Neural cell (in vitro differentiated cells): ENCODE measurements at regions not wholly inside any gene's neighbourhood (a gene's known extent, or its start where the extent isn't known, plus 50 kb on each side); places are given as distances from the start of the nearest gene placed in this dataset.

Source experiments
- H2AFZ ChIP-seq: fragments of 200-600, 300-800 bp; sonication (generic), shearing (Covaris generic); 2 replicates; pipeline ENCODE4 v1.6.0; 2014; ENCODE audit warnings: low read depth, mild to moderate bottlenecking, antibody characterized with exemption, low read length, moderate library complexity
- H3F3A ChIP-seq: fragments of 200-600 bp; shearing (Covaris generic); 2 replicates; pipeline ENCODE4 v1.6.1; 2016; ENCODE audit warnings: mild to moderate bottlenecking, moderate library complexity, mixed read lengths, antibody characterized with exemption, low read length; ENCODE audit not compliant: insufficient read depth, poor library complexity, severe bottlenecking
- H3K27ac ChIP-seq: fragments of 200-600, 300-800 bp; sonication (generic), shearing (Covaris generic); 2 replicates; pipeline ENCODE4 v1.5.1; 2014; ENCODE audit warnings: mild to moderate bottlenecking, low read length, moderate library complexity
- H3K27me3 ChIP-seq: fragments of 300-800, 200-600 bp; sonication (generic), shearing (Covaris generic); 2 replicates; pipeline ENCODE4 v1.6.0; 2014; ENCODE audit warnings: mild to moderate bottlenecking, low read depth, low read length, moderate library complexity; ENCODE audit not compliant: insufficient read depth
- H3K36me3 ChIP-seq: fragments of 300-800, 200-600 bp; sonication (generic), shearing (Covaris generic); 2 replicates; pipeline ENCODE4 v1.5.1; 2014; ENCODE audit warnings: mild to moderate bottlenecking, antibody characterized with exemption, low read length, moderate library complexity; ENCODE audit not compliant: insufficient read depth
- H3K4me2 ChIP-seq: fragments of 300-800, 200-600 bp; sonication (generic), shearing (Covaris generic); 2 replicates; pipeline ENCODE4 v1.6.0; 2014; ENCODE audit warnings: mild to moderate bottlenecking, low read length
- H3K4me3 ChIP-seq: fragments of 300-800, 200-600 bp; sonication (generic), shearing (Covaris generic); 2 replicates; pipeline ENCODE4 v1.5.1; 2014; ENCODE audit warnings: mild to moderate bottlenecking, low read length, moderate library complexity
- H3K79me2 ChIP-seq: fragments of 200-600 bp; shearing (Covaris generic); replicated peaks from 2 replicates; pipeline ENCODE4 v1.6.0; 2014; ENCODE audit warnings: mild to moderate bottlenecking, low read length, moderate library complexity; ENCODE audit not compliant: insufficient read depth
- H3K9ac ChIP-seq: fragments of 300-800, 200-600 bp; sonication (generic), shearing (Covaris generic); 2 replicates; pipeline ENCODE4 v1.6.1; 2016; ENCODE audit warnings: mild to moderate bottlenecking, low read length, mixed read lengths
- H3K9me2 ChIP-seq: fragments of 200-600 bp; shearing (Covaris generic); 2 replicates; pipeline ENCODE4 v1.6.1; 2016; ENCODE audit warnings: mild to moderate bottlenecking, low read length, mixed read lengths; ENCODE audit not compliant: insufficient read depth
- H3K9me3 ChIP-seq: fragments of 200-600, 300-800 bp; sonication (generic), shearing (Covaris generic); 2 replicates; pipeline ENCODE4 v1.6.1; 2016; ENCODE audit warnings: mild to moderate bottlenecking, mixed run types, low read length, moderate library complexity, mixed read lengths
- H4K20me1 ChIP-seq: fragments of 200-600 bp; shearing (Covaris generic); 2 replicates; pipeline ENCODE4 v1.6.1; 2016; ENCODE audit warnings: mild to moderate bottlenecking, mixed run types; ENCODE audit not compliant: insufficient read depth
- EP300 ChIP-seq: fragments of 450-650 bp; conservative IDR thresholded peaks from 2 replicates; pipeline ENCODE4 v1.6.1; 2014; ENCODE audit warnings: antibody characterized with exemption, mild to moderate bottlenecking, moderate library complexity; ENCODE audit not compliant: poor library complexity, severe bottlenecking
- EZH2 ChIP-seq: fragments of 200-600, 300-800 bp; shearing (Covaris generic), sonication (generic); IDR thresholded peaks from 2 replicates; pipeline ENCODE4 v1.6.1; 2014; ENCODE audit warnings: antibody characterized with exemption, low read length, borderline replicate concordance, mild to moderate bottlenecking; ENCODE audit not compliant: insufficient read depth, poor library complexity, severe bottlenecking
- MXI1 ChIP-seq: fragments of 450-650 bp; conservative IDR thresholded peaks from 2 replicates; pipeline ENCODE4 v1.6.1; 2014; ENCODE audit warnings: antibody characterized with exemption, mild to moderate bottlenecking; ENCODE audit not compliant: poor library complexity, severe bottlenecking
- POLR2AphosphoS5 ChIP-seq: IDR thresholded peaks from 2 replicates; pipeline ENCODE4 v1.6.1; 2012
- RAD21 ChIP-seq: fragments of 450-650 bp; conservative IDR thresholded peaks from 2 replicates; pipeline ENCODE4 v1.6.1; 2014; ENCODE audit warnings: antibody characterized with exemption, mild to moderate bottlenecking, moderate library complexity
- REST ChIP-seq: IDR thresholded peaks from 2 replicates; pipeline ENCODE4 v1.6.1; 2012; ENCODE audit warnings: borderline replicate concordance
- SMC3 ChIP-seq: fragments of 450-650 bp; conservative IDR thresholded peaks from 2 replicates; pipeline ENCODE4 v1.6.1; 2014; ENCODE audit warnings: antibody characterized with exemption, mild to moderate bottlenecking, moderate library complexity; ENCODE audit not compliant: poor library complexity
- TAF1 ChIP-seq: IDR thresholded peaks from 2 replicates; pipeline ENCODE4 v1.6.1; 2012; ENCODE audit warnings: low read depth
- TF ChIP-seq, protein P1 (sequence below): fragments of 450-650 bp; IDR thresholded peaks from 2 replicates; pipeline ENCODE4 v1.5.1; 2014; ENCODE audit warnings: antibody characterized with exemption, mild to moderate bottlenecking, moderate library complexity; ENCODE audit not compliant: poor library complexity, severe bottlenecking

- H3K27ac ChIP-seq = no peak overlapping the region
- TF ChIP-seq RAD21 (no peak), EZH2 (no peak), SMC3 (no peak), POLR2AphosphoS5 (no peak), MXI1 (no peak), REST (no peak)
- no peak overlapping the region for H2AFZ ChIP-seq
Observed at GRCh38 chr10:125564570-125564969, 118.4 kb downstream of the TEX36 start.

GRCh38 chr10:125562737-125563136, 120.2 kb downstream of the TEX36 start:
- no peaks in the 10 kb centered on the region for H3F3A ChIP-seq

More at GRCh38 chr10:125564570-125564969, 118.4 kb downstream of the TEX36 start:
- Histone ChIP-seq H3K79me2 (no peaks in the 10 kb centered on the region), H3K27me3 (no peaks in the 10 kb centered on the region), H3K9me2 (no peaks in the 10 kb centered on the region), H3K4me3 (no peak overlapping the region), H3K9me3 (no peaks in the 10 kb centered on the region), H3K9ac (no peak overlapping the region), H3K36me3 (no peaks in the 10 kb centered on the region), H4K20me1 (no peaks in the 10 kb centered on the region), H3K4me2 (no peak overlapping the region), H3F3A (no peaks in the 10 kb centered on the region)

DNA sequence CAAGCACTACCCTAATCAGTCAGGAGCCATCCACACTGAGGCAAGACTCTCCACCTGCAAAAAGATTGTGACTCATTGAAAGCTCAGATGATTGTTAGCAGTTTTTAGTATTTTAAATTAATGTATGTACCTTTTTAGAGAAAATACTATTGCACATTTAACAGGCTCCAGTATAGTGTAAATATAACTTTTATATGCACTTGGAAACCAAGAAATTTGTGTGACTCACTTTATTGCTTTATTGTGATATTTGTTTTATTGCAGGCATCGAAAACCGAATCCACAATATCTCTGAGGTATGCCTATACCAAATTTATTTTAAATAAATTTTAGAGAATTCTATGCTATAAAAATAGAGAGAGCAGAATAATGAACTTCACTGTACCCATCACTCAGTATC, 122.0 kb downstream of the TEX36 start:
- TF ChIP-seq RAD21 (no peak), EP300 (no peak), EZH2 (no peak), POLR2AphosphoS5 (no peak), REST (no peak), MXI1 (no peak), TAF1 (no peak), SMC3 (no peak)
- TF ChIP-seq, protein P1, sequence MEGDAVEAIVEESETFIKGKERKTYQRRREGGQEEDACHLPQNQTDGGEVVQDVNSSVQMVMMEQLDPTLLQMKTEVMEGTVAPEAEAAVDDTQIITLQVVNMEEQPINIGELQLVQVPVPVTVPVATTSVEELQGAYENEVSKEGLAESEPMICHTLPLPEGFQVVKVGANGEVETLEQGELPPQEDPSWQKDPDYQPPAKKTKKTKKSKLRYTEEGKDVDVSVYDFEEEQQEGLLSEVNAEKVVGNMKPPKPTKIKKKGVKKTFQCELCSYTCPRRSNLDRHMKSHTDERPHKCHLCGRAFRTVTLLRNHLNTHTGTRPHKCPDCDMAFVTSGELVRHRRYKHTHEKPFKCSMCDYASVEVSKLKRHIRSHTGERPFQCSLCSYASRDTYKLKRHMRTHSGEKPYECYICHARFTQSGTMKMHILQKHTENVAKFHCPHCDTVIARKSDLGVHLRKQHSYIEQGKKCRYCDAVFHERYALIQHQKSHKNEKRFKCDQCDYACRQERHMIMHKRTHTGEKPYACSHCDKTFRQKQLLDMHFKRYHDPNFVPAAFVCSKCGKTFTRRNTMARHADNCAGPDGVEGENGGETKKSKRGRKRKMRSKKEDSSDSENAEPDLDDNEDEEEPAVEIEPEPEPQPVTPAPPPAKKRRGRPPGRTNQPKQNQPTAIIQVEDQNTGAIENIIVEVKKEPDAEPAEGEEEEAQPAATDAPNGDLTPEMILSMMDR = no peak
- H3K27ac ChIP-seq = no peak overlapping the region
- H3K4me3 ChIP-seq = no peak overlapping the region
- H3K79me2 ChIP-seq = no peaks in the 10 kb centered on the region
- H3K27me3 ChIP-seq = no peaks in the 10 kb centered on the region
- H3K4me2 ChIP-seq = no peak overlapping the region
- no peaks in the 10 kb centered on the region for H4K20me1 ChIP-seq
- no peak overlapping the region for H3K9ac ChIP-seq
- no peaks in the 10 kb centered on the region for H3F3A ChIP-seq
- H3K9me2 ChIP-seq = no peaks in the 10 kb centered on the region
- no peaks in the 10 kb centered on the region for H3K9me3 ChIP-seq
- no peaks in the 10 kb centered on the region for H3K36me3 ChIP-seq
- H2AFZ ChIP-seq = no peak overlapping the region

More at GRCh38 chr10:125562737-125563136, 120.2 kb downstream of the TEX36 start:
- no peaks in the 10 kb centered on the region for H3K36me3 ChIP-seq
- no peaks in the 10 kb centered on the region for H3K9me3 ChIP-seq
- no peak overlapping the region for H2AFZ ChIP-seq
- TF ChIP-seq RAD21 = no peak
- no peak for TF ChIP-seq EZH2
- no peak overlapping the region for H3K4me2 ChIP-seq
- no peaks in the 10 kb centered on the region for H3K27me3 ChIP-seq
- H3K4me3 ChIP-seq = no peak overlapping the region
- H3K9ac ChIP-seq = no peak overlapping the region
- no peaks in the 10 kb centered on the region for H4K20me1 ChIP-seq
- no peak overlapping the region for H3K27ac ChIP-seq
- no peaks in the 10 kb centered on the region for H3K9me2 ChIP-seq
- H3K79me2 ChIP-seq = no peaks in the 10 kb centered on the region
